GM18526 (cell line): ENCODE measurements at regions not wholly inside any gene's neighbourhood (a gene's known extent, or its start where the extent isn't known, plus 50 kb on each side); places are given as distances from the start of the nearest gene placed in this dataset.

ENCODE experiments used
- POLR2A ChIP-seq: IDR thresholded peaks from 3 replicates; pipeline ENCODE4 v1.6.1; 2011; ENCODE audit not compliant: insufficient read length; ENCODE audit errors: extremely low read depth

DNA sequence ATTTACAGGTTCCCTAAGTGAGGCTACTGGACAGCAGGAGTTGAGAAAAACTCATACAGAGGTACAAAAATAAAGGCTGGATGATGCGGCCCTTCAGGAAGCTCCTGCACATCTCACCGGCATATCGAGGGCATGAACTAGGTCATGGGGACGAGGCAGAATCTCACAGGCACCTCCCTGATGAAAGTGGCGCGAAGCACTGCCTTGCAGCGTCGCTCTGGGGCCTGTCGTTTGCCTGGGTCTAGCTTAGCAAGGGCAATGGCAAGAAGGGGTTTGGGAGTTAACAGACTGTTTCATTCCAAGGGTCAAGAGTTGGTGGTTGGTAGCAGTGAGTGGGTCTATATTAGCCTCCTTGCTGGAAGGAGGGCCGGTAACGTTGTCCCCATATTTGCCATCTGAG, 103.5 kb upstream of the IRF2BP2 start:
- TF ChIP-seq POLR2A, result no peak

GRCh38 chr1:234712891-234713305, 102.9 kb upstream of the IRF2BP2 start:
- no peak for TF ChIP-seq POLR2A

DNA sequence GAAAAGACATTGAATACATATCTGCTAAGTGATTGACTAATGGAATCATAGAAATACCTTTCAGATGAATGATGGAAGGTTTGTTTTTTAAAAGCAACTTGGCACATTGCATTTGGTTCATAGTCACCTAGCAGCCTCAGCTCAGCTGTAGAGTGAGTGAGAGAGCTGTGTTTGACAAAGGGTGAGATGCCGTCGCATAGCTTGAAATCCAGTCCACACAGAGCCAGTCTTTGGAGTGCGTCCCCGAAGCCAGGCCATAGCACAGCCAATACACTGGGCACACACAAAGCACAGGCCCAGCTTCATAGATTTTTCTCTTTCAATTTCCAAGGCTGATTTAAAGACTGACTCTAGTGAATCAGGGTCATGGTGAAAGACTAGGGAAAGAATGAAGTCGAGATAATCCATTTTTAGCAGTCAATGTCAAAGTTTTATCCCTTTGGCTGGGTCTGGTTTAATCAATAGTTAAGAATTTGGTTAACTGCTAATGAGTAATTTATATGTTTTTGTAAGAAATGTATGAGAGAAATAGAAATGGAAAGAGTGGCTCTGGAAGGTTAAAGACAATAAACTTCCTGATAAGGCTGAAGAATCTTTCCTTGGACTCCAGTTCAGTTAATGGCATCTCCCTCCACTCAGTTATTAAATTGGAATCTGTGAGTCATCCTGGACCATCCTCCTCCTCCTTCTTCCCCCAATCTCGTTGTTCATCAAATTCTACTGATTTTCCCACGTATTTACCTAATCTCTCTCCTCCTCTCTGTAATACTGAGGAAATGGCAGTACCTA, 101.2 kb upstream of the IRF2BP2 start:
- no peak for TF ChIP-seq POLR2A

DNA sequence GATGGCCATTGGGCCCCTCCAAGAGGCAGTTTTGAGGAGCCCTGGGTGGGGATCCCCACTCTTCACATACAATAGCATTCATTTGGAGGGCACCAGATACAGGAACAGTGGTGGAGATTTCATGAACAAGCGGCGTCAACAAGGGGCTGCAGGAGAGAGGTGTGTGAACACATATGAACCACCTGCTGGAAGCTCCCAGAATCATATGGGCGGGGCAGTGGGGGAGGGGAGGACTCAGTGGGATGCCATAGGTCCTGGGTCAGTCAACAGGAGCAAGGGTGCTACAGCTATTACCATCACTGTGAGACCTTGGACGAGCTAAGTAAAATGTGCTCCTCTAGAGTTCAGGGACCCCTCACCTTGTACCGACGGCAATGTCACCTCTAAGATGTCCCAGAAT, 100.4 kb upstream of the IRF2BP2 start:
- TF ChIP-seq POLR2A, result no peak

DNA sequence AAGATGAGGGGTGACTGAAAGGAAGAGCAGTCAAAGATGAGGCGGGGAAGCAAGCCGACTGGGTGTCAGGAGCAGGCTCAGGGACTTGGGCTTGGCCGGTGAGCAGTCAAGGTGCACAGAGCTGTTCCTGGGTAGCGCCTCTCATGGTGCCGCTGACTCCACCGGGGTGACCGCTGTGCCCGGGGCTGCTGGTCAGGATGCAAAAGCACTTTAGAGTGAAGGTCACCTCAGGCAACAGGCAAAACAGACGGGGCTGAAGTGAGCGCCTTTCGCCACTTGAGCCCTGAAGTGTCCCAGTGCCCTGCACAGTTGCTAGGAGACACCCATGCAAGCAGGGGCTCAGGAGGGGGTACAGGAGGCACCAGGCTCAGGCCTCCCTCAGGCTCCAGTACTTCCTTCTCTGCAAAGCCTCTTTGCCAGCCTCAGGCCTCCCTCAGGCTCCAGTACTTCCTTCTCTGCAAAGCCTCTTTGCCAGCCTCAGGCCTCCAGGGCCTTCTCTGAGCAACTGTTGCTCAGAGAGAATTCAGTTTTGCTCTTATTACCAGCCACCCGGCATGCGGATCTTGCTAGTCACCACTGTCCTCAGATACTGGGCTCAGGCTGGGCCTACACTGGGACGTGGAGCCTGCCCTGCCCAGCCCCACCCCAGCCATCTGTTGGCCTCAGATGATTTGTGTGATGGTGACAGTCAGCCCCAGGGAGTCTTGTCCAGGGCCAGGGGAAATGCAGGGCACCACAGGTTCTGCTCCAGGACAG, 99.7 kb upstream of the IRF2BP2 start:
- no peak for TF ChIP-seq POLR2A

GRCh38 chr1:234708700-234709395, 98.9 kb upstream of the IRF2BP2 start:
- no peak for TF ChIP-seq POLR2A

- TF ChIP-seq POLR2A, result no peak
Observed at GRCh38 chr1:234707641-234708040, 97.7 kb upstream of the IRF2BP2 start.

- TF ChIP-seq POLR2A, result no peak
Observed at GRCh38 chr1:234706931-234707330, 97.0 kb upstream of the IRF2BP2 start.

DNA sequence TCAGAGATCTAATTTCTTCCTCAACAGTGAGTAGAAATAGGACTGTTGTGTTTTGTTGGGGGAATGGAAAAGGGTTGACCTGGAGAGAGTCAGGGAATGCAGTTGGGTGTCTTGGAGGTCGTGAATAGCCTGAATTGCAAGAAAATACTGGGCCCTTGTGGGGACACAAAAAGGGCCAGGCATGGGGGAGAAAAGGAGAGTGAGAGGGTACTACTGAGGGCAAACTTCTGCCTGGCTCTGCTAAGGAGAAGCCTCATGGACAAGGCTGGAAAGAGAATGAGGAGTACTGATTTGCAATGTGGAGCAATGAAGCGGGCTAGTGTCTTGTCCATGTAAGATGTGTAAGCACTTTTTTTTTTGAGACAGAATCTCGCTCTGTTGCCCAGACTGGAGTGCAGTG, 96.2 kb upstream of the IRF2BP2 start:
- TF ChIP-seq POLR2A, result no peak

DNA sequence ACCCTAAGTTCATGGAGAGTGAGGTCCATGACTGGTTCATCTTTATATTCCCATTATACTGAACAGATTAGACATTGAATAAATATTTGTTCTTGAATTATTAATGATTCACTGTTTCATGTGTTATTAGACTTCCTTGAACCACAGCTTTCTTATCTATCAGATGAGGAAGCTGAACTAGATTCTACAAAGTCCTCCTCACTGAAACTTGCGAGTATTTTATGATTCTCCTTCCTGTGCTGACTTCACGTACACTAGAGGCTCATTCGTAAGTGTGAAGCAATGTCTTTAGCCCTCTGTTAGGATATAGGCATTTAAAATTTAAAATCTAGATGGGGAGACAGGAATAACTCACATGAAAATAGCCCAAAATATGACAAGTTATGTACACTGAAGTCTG, 95.6 kb upstream of the IRF2BP2 start:
- no peak for TF ChIP-seq POLR2A

DNA sequence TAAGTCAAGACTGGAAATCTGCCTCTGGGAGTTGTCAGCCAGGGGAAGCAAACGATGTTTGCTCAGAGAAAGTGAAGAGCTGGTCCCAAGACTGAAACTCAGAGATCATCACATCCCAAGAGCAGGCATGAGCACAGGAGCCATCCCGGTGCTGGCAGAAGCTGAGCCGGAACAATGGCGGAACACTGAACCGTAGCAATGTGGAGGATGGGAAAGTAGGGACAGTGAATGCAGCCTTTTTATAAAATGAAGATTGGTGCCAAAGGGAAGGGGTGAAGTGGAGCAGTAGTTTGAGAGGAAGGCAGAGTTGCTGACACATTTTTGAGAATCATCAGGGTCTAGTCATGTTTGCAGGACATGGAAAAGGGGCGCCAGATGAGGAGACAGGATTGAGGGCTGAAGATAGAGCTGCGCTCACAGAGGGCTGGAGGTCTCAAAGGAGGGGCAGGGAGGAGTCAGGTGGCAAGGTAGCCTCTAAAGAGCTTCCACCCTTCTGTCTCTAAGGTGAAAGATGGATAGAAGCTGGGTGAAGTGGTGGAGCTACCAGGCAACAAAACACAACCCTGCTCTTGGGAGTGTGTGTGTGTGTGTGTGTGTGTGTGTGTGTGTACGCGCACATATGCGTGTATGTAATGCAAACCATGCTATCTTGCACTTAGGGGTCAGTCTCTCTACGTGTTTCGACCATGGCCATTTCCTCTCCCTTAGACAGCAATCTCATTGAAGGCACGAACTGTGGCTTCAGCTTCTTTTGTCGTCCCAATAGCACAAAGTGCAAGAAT, 94.3 kb upstream of the IRF2BP2 start:
- TF ChIP-seq POLR2A, result no peak

DNA sequence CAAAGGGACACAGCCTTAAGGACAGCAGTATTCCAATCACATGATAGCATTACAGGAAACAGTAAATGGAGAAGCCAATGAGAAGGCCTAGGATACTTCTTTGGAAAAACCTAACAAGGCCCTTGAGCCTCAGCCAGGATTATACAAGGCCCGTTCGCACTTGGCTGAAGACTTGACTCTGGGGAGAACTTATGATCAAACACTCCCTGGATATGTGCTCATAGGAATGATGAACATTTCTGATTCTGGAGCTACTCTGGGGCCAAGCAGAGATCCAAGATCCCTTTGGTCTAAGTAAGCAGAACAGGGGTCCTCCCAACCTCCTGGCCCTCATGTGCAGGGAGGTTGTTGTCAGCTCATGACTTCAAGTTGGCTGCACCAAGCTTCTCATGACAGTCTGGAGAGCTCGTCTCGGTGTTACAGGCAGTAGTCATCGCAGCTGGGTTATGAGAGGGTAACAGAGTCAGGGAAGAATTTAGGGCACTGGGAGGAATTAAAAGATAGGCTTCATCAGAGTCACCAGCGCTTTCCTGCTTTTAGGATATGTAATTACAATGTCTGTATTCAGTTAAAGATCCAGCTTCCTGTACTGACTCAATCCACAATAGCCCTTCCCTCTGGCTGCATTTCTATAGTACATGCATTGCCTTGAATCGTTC, 92.5 kb upstream of the IRF2BP2 start:
- TF ChIP-seq POLR2A, result no peak

- TF ChIP-seq POLR2A, result no peak
Observed at GRCh38 chr1:234701737-234702341, 91.9 kb upstream of the IRF2BP2 start.

DNA sequence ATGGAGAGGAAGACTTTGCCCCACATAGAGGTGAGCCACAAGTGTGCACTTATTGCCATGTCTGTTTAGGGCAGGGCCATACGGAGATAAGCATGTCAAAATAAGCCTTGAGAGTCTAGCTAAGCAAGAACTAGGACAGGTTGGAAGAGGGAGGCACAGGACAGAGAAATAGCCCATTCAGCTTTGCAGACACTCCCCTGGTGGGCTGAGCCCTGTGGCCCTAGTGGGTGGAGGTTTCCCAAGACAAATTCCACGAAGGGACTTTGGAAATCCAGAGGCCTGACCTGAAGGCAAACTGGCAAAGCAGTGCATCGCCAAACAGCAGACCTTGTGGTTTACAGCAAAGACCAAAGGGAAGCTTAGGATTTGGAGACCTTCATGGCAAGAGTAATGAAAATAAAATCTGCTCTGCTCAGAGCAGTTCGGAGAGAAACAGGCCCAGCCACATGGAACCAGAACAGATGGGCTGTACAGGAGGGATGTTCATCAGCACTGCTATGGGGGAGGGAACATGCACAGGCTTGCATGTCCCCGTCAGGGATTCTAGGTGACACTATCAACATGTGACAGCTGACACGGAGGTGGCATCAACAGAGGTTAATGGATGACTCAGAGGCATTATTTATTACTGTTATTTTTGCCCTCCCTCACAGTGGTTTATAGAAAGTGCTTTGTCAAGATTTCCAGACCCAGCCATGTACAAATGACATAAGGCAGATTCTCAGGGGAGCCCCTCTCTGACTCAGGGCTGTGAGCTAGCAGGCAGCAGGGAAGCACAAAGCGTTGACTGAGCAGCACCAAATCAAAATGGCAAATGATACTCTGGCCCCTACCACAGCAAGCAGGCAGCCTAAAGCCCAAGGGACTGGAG, 90.1 kb upstream of the IRF2BP2 start:
- no peak for TF ChIP-seq POLR2A

- TF ChIP-seq POLR2A, result no peak
Observed at GRCh38 chr1:234698686-234699085, 88.7 kb upstream of the IRF2BP2 start.
